DMS79 (cell line): ENCODE measurements at regions not wholly inside any gene's neighbourhood (a gene's known extent, or its start where the extent isn't known, plus 50 kb on each side); places are given as distances from the start of the nearest gene placed in this dataset.

Experiments
- DNase-seq: peaks from one replicate; lab custom pipeline; 2025; lab: John Stamatoyannopoulos, UW

DNA sequence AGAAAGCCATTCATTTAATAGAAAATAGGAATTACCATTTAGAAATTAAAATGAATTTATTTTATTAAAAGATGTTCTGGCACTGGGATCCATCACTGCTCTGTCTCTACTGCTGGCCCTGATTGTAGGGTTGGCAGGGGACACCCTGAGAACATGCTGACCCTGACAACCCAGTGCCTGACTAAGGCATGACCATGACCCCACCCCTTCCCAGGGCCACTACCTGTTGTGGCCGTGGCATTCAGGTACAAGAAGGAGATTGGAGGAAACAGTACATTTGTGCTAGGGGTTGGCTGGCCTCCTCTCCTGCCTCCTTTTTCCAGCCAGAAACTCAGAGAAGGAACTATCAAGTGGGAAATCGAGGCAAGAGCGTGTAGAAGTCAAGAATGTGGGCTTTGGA lies 197.0 kb upstream of the ZMIZ1 start:
- no peak for DNase-seq

GRCh38 chr10:78873413-78873812 lies 195.4 kb upstream of the ZMIZ1 start:
- DNase-seq: no peak

GRCh38 chr10:78875331-78875877 lies 193.4 kb upstream of the ZMIZ1 start:
- no peak for DNase-seq

DNA sequence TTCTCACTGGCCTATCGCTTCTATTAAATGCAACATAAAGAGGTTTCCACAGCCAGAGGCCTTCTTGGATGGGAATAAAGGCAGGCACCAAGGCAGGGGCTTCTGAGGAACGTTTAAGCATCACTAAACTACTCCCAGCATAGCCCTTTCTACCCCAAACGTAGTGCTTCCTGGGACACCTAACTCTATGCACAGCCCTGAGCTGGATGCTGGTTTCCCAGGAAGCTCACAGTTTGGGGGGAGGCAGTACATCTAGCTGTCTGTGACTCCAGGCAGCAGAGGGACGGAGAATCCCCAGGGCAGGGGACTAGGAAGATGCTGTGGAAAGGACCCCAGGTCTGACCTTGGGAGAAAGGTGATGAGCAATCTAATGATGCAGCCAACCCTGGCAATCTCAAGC lies 192.8 kb upstream of the ZMIZ1 start:
- no peak for DNase-seq

DNA sequence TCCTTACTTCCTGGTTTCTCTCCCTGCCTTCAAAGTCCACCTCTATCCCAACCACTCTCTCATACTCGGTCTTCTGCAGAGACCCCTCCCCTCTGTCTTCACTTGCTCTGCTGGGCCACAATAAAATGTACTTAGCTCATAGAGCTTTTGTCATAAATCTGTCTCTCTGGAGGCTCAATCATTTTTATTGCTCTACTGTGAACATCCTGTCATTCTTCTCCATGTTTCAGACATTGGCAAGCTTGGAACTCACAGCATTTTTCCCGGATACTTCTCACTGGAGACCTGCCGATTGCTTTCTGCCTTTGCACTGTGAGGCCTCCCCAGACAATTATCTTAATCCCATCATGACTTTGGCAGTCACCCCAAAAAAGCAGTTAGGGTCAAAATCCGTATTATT lies 192.3 kb upstream of the ZMIZ1 start:
- DNase-seq: no peak

DNA sequence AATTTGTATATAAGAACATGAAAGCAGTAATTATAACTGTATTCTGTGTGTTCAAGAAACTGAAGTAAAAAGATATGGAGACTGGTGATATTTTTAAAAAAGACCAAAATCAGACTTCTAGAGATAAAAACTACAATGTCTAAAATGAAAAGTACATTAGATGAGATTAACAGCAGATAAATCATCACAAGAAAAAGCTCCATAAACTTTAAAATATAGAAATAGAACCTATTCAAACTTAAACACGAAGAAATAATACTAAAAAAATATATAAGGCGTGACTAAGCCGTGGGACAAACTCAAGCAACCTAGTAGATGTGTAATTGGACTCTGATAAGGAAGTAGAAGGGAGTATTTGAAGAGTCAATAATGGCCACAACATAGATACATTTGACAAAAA lies 189.1 kb upstream of the ZMIZ1 start:
- DNase-seq: no peak

- DNase-seq: no peak
Measured at GRCh38 chr10:78886129-78886528, 182.6 kb upstream of the ZMIZ1 start.

DNA sequence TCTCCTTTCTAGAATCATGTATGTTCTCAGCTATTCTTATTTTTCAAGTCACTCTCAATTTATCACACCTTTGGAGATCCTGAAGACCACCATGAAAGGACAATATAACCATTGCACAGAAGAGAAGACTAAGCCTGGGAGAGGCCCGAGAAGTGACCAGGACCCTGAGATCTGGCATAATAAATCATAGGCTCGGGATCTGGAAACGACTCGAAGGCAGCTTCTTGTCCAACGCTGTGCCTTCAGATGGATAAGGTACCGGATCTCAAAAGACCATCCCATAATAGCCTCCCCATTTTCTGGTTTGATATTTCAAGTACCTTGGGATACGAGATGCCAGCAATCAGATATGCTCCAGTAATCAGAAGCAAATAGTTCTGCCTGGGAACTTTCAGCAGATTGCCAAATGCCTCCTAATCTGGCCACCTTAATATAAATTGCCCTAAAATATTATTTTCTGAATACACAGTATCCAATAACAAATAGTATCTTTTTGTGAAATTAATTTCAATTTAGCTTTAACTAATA lies 179.2 kb upstream of the ZMIZ1 start:
- DNase-seq: peak; percentile 81

DNA sequence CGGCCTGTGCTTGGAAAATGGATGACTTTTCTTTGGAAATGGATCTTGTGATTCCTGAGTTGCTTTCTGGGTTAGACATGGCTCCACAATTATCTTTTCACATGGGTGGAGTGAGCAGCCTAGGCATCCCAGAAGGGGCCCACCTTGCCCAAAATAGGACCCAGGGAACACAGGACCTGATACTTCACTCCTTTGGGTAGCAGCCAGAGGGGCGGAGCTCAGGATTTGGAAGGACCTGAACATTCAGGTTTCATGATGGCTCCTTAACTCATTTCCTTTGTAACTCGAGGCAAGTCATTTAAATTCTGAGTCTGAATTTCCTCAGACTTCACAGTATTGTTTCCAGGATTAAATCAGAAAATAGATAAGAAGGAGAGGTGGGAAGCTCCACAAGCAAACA lies 178.3 kb upstream of the ZMIZ1 start:
- DNase-seq: peak; percentile 29

- DNase-seq: no peak
Measured at GRCh38 chr10:78891741-78892140, 177.0 kb upstream of the ZMIZ1 start.

DNA sequence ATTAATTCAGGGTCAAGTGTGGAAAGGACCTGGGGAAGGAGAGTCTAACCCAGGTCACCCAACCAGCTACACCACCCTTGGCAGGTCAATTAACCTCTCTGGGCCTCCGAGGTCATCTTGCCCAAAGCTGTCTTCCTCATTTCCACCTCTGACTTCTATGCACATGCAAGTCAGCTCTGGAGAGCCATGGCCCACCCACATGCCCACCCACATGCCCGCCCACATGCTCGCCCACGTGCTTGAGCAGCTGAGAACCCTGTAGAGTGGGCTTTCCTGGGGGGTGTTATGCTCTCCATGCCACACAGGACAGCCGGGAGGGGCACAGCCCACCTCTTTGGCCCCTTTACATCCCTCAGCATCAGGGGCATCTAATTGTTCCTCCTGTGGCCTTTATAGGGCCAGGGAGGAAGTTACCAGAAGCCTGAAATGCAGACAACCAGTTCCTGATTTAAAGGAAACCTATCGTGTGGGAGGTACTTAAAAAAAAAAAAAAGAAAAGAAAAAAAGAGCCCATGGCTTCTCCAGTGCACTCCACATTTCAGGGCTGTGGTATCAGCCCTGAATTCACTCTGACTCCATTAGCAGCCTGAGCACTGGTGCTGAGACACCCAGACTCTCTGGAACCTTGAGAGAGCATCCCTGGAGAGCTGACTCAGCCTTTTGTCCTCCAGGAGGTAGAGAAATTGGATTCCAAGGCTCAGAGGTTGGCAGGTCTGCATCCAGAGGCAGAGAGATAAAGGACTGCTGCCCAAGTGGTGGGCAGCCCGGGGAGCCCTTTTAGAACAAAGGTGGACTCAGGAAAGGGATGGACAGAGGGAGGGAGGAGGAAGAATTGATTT lies 176.2 kb upstream of the ZMIZ1 start:
- peak; percentile 35 for DNase-seq

DNA sequence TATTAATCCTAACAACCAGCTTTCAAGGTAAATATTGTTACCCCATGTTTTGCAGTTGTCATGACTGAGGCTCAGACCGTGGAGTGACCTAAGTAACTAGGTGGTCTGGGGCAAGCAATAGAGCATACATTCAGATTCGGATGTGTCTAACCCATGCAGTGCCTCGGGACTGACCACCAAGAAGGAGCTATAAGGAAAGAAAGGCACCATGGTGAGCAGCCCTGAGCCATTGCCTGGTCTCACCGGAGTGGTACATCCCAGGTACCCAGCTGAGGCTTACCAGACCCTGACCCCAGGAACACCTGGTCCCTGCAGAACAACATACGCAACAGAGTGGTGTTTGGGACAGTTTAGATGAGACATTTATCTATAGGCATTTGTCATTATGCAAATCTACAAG lies 175.5 kb upstream of the ZMIZ1 start:
- DNase-seq: no peak

DNA sequence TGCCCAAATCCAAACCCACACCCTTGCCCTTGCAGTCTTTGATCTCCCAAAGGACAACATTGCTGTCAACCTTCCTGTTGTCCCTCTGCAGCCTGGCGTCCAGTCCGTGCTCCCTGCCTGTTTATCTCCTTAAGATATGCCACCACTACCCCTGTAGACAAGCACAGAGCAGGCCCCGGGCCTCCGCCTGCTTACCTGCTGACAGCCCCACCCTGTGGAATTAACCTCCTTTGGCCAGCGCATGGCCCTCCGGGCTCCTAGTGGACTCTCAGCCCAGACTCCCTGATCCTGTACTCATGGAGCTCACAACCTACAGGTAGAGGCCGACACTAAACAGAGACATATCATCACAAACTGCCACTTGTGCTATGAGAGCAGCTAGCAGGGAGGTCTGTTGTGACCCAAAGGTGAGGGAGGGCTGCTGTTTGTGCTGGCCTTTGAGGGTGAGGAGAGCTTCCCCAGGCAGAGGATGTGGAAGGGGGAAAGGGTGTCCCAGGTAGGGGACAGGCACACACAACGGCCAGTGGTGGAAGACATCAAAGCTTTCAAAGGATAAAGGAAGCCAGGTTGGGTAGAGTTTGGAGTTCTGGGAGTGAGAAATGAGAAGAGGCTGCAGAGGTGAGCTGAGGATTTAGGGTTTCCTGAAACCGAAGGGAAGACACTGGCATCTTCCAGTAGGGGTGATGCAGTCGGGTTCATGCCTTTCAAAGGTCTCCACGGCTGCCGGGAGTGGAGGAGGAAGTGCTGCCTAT lies 174.5 kb upstream of the ZMIZ1 start:
- no peak for DNase-seq

DNA sequence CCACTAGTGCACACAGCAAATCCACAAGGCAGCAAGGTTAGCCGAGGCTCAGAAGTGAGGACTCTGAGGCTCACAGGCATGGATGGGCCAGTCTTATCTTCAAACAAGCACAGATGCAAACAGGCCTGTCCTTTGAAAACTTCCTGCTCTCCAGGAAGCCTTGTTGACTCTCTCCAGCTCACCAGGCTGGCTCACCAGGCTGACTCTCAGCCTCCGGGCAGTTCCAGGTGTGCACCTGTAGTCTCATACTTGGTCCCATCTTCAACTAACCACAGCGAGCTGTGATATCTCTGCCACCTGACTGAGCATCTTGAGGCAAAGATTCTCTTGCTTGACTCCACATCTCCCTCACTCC lies 173.9 kb upstream of the ZMIZ1 start:
- DNase-seq: no peak

DNA sequence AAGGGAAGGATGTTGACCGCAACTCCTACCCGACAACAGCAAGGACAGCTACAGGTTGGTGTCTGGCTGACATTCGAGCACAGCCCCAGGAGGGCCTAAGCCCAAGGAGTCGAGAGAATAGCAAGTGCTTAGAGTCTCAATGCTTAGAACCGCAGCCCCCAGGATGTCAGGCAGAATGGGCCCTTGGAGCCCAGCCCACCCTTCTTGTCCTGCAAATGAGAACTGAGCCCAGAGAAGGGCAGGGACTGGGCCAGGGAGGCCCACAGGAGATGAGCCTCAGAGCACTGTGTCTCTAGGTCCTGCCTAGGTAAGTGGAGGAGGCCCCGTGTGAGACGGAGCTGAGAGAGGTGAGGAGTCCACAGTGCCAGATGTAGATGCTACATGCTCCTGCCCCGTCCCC lies 173.3 kb upstream of the ZMIZ1 start:
- DNase-seq: no peak

GRCh38 chr10:78896159-78896928 lies 172.4 kb upstream of the ZMIZ1 start:
- DNase-seq: no peak

DNA sequence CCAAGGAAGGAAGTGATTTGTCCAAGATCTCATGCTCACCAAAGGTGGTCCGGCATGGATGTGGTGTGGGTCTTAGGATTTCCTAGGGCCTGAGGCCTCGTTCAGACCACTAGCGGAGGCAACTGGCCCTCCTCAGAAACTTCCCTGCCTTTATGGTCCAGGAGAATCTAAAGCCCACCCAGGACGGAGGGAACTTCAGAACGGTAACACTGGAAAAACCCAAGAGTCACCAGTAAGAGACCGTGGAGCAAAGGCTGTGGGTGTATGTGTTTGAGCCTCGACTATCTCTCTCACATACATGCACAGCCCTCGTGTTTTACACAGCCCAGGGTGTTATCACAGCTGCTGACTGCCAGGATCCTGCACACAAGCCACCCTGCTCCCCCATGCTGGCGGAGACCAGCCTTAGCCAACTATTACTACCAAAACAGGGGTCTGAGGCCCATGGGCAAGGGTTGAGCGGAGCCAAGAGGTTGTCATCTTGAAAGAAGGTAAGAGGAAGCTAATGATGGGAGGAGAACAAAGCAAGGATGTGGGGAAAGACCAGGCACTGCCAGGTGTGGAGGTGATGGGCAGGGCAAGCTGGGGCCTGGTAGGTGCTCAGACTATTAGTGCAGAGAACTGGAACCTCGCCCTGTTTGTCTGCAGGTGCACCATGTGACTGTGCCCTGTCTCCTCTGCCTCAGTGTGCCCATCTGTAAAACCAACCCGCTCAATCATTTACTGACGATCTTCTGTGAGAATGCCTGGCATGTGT lies 170.2 kb upstream of the ZMIZ1 start:
- no peak for DNase-seq

- DNase-seq: no peak
Measured at GRCh38 chr10:78899098-78899754, 169.5 kb upstream of the ZMIZ1 start.

DNA sequence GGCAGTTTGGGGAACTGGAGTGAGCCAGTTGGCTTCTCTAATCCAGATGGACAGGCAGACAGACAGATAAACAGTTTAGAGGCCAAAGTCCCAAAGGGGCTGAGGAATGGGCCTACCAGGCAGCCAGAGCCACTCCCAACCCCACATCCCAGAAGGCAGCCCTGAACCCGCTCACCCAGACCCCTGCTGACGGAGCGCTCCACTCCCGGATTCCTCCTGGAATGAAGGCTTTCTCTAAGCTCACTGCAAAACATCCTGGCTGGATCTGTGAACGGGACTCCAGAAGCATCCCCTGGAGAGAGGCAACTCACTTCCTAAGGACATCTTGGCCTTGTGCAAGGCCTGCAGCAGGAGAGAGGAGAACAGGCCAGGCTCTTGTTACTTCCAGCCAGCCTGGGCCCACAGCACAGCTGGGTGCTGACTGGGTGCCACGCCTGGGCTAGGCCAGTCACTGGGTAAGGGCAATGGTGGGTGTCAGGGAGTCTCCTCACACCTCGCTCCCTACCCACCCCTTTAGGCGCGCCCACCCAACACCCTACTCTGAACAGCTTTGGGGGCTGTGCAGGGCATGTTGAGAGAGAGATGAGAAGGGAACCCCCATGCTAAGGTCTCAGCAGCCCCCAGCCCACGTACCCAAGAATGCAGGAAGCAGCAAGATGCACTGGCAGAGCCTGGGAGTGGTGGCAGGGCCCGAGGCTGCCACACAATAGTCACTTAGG lies 168.6 kb upstream of the ZMIZ1 start:
- no peak for DNase-seq

DNA sequence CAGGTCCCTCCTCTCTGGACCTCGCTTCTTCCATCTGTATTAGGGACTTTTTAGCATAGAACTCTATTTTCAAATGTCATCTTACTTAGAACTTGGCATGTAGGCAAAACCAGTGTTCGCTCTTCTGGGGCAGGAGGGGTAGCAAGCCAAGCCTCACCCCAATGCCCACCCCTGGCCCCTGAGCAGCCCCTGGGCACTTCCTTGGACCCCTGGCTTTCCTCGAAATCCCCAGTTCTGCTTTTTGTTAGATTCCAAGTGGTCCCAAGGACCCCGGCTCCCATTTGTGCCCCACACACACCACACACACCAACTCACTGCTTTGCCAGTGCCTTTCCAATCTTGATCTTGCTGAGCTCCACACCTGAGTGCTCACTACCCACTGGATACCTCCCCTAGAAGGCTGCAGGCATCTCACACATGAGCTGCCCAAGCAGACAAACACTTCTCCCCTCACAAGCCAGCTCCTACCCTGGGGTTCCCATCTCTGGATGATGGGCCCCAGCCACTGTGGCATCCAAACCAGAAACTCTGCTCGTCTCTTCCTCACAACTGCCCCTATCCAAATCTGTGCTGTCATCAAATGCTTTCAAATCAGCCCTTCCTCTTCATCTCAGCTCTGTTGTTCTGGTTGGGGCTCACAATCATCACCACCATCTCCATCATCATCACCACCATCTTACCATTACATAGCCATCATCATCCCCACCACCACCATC lies 167.9 kb upstream of the ZMIZ1 start:
- no peak for DNase-seq
